DOHH2 (cell line): ENCODE measurements at regions not wholly inside any gene's neighbourhood (a gene's known extent, or its start where the extent isn't known, plus 50 kb on each side); places are given as distances from the start of the nearest gene placed in this dataset.

Source experiments
- H3F3A ChIP-seq: fragments of 200-600 bp; sonication (generic), shearing (Covaris generic); 2 replicates; pipeline ENCODE4 v1.6.0; 2016; ENCODE audit warnings: antibody characterized with exemption, mild to moderate bottlenecking; ENCODE audit not compliant: control insufficient read depth, insufficient read depth
- H3K27ac ChIP-seq: fragments of 200-600 bp; sonication (generic); 2 replicates; pipeline ENCODE4 v1.5.1; 2014; ENCODE audit warnings: low read depth, mild to moderate bottlenecking, low read length, moderate library complexity
- H3K27me3 ChIP-seq: fragments of 200-600 bp; sonication (generic); 2 replicates; pipeline ENCODE4 v1.6.1; 2014; ENCODE audit warnings: mild to moderate bottlenecking, low read length, mixed read lengths; ENCODE audit not compliant: control insufficient read depth
- H3K36me3 ChIP-seq: fragments of 200-600 bp; sonication (generic); 2 replicates; pipeline ENCODE4 v1.6.1; 2014; ENCODE audit warnings: mild to moderate bottlenecking, low read length, moderate library complexity, mixed read lengths; ENCODE audit not compliant: control insufficient read depth
- H3K4me1 ChIP-seq: fragments of 200-600 bp; sonication (generic); 2 replicates; pipeline ENCODE4 v1.6.1; 2014; ENCODE audit warnings: mild to moderate bottlenecking, low read length, mixed read lengths; ENCODE audit not compliant: control insufficient read depth
- H3K4me2 ChIP-seq: fragments of 200-600 bp; sonication (generic); 2 replicates; pipeline ENCODE4 v1.6.0; 2014; ENCODE audit warnings: mild to moderate bottlenecking, low read length, moderate library complexity
- H3K4me3 ChIP-seq: fragments of 200-600 bp; sonication (generic); 2 replicates; pipeline ENCODE4 v1.5.1; 2014; ENCODE audit warnings: mild to moderate bottlenecking, low read length, mixed read lengths
- H3K79me2 ChIP-seq: fragments of 200-600 bp; sonication (generic); 2 replicates; pipeline ENCODE4 v1.6.1; 2014; ENCODE audit warnings: mild to moderate bottlenecking, low read length, mixed read lengths; ENCODE audit not compliant: control insufficient read depth
- H3K9me2 ChIP-seq: fragments of 200-600 bp; sonication (generic); replicated peaks from 2 replicates; pipeline ENCODE4 v1.6.1; 2014; ENCODE audit warnings: mild to moderate bottlenecking, low read length, mixed read lengths; ENCODE audit not compliant: control insufficient read depth
- H3K9me3 ChIP-seq: fragments of 200-600 bp; sonication (generic); 2 replicates; pipeline ENCODE4 v1.6.1; 2014; ENCODE audit warnings: antibody characterized with exemption, low read length, mixed read lengths; ENCODE audit not compliant: control insufficient read depth, insufficient read depth
- H4K20me1 ChIP-seq: fragments of 200-600 bp; sonication (generic); 2 replicates; pipeline ENCODE4 v1.6.0; 2014; ENCODE audit warnings: low read depth, mild to moderate bottlenecking, antibody characterized with exemption, low read length, moderate library complexity; ENCODE audit not compliant: control insufficient read depth, insufficient read depth
- EZH2phosphoT487 ChIP-seq: fragments of 200-600 bp; sonication (generic); IDR thresholded peaks from 2 replicates; pipeline ENCODE4 v1.6.1; 2017; ENCODE audit warnings: borderline replicate concordance, mild to moderate bottlenecking, antibody characterized with exemption, low read length, moderate library complexity, mixed read lengths
- TF ChIP-seq, protein P1 (sequence below): fragments of 200-600 bp; sonication (generic); IDR thresholded peaks from one replicate; pipeline ENCODE4 v1.5.1; 2014; ENCODE audit warnings: antibody characterized with exemption, mild to moderate bottlenecking, low read depth, low read length; ENCODE audit not compliant: poor library complexity, severe bottlenecking

- H3K27me3 ChIP-seq = no peaks in the 10 kb centered on the region
- H3K4me2 ChIP-seq = no peak overlapping the region
- H4K20me1 ChIP-seq = no peaks in the 10 kb centered on the region
- H3K36me3 ChIP-seq = no peaks in the 10 kb centered on the region
- no peak overlapping the region for H3K27ac ChIP-seq
- no peak for TF ChIP-seq EZH2phosphoT487
- TF ChIP-seq, protein P1, sequence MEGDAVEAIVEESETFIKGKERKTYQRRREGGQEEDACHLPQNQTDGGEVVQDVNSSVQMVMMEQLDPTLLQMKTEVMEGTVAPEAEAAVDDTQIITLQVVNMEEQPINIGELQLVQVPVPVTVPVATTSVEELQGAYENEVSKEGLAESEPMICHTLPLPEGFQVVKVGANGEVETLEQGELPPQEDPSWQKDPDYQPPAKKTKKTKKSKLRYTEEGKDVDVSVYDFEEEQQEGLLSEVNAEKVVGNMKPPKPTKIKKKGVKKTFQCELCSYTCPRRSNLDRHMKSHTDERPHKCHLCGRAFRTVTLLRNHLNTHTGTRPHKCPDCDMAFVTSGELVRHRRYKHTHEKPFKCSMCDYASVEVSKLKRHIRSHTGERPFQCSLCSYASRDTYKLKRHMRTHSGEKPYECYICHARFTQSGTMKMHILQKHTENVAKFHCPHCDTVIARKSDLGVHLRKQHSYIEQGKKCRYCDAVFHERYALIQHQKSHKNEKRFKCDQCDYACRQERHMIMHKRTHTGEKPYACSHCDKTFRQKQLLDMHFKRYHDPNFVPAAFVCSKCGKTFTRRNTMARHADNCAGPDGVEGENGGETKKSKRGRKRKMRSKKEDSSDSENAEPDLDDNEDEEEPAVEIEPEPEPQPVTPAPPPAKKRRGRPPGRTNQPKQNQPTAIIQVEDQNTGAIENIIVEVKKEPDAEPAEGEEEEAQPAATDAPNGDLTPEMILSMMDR = no peak
- H3K4me3 ChIP-seq = no peak overlapping the region
- no peaks in the 10 kb centered on the region for H3K9me3 ChIP-seq
- no peaks in the 10 kb centered on the region for H3K79me2 ChIP-seq
- no peaks in the 10 kb centered on the region for H3K9me2 ChIP-seq
- no peaks in the 10 kb centered on the region; the same call in 1 of the 2 replicates for H3K4me1 ChIP-seq
- H3F3A ChIP-seq = no peaks in the 10 kb centered on the region
These were observed 54.5 kb upstream of the ANKFN1 start for GRCh38 chr17:56098746-56099145.

DNA sequence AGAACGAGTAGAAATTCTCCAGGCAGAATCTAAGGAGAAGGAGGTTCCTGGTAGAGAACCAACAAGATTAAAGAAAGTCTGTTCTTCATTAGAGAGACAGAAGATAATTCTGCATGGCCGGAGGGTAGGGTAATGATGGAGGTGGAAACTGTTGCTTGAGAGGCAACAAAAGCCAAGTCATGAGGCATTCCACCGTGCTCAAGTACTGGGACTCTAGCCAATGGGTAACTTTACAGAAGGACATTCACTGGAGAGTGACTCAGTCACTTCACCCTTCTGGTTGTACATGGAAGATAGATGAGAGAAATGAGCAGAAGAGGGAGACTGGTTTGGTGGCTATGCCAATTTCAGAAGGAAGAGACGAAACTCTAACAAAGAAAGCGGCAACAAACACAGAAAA, 53.6 kb upstream of the ANKFN1 start:
- H3K4me3 ChIP-seq = no peak overlapping the region
- H3K9me3 ChIP-seq = no peaks in the 10 kb centered on the region
- H4K20me1 ChIP-seq = no peaks in the 10 kb centered on the region
- H3K79me2 ChIP-seq = no peaks in the 10 kb centered on the region
- H3K36me3 ChIP-seq = no peaks in the 10 kb centered on the region
- TF ChIP-seq, protein P1 = no peak
- no peaks in the 10 kb centered on the region for H3K27me3 ChIP-seq
- H3K27ac ChIP-seq = no peak overlapping the region
- no peaks in the 10 kb centered on the region; the same call in 1 of the 2 replicates for H3K4me1 ChIP-seq
- H3F3A ChIP-seq = no peaks in the 10 kb centered on the region
- H3K9me2 ChIP-seq = no peaks in the 10 kb centered on the region
- no peak overlapping the region for H3K4me2 ChIP-seq
